SKM-1 (cell line): ENCODE measurements at regions not wholly inside any gene's neighbourhood (a gene's known extent, or its start where the extent isn't known, plus 50 kb on each side); places are given as distances from the start of the nearest gene placed in this dataset.
"Not testable (repeated sequence)": the region's sequence is repeated elsewhere in the genome, so short reads cannot be mapped to it uniquely, and the experiment has no call there.

Experiments used
- DNase-seq: peaks from one replicate; lab custom pipeline; 2025; ENCODE audit not compliant: unreplicated experiment; lab: John Stamatoyannopoulos, UW

GRCh38 chr12:34301251-34302130, 279.2 kb downstream of the ALG10 start:
- DNase-seq, result no peak

DNA sequence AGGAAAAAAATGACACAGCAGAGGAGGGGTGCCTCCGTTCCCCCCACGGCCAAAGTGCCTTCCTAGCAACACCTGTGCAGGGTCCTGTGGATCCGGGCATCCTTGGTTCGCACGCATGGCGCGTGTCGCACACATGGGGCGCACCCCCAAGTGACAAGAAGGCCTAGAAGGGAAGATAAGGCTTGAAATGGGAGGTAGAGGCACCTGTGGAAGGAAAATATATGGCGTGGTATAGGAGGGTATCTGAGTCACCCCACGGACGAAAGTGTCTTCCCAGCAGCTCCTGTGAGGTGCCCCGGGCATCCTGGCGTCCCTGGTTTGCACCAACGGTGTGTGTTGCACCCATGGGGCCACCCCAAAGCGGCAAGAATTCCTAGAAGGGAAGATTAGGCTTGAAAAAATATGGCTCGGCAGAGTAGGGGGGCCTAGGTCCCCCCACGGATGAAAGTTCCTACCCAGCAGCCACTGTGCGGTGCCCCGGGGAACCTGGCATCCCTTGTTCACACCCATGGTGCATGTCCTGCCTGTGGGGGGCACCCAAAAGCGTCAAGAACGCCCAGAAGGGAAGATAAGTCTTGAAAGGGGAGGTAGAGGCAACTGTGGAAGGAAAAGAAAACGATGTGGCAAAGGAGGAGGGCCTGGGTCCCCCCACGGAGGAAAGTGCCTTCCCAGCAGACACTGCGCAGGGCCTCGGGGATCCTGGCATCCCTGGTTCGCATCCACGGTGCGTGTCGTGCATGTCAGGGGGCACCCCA, 280.0 kb downstream of the ALG10 start:
- no peak for DNase-seq

DNA sequence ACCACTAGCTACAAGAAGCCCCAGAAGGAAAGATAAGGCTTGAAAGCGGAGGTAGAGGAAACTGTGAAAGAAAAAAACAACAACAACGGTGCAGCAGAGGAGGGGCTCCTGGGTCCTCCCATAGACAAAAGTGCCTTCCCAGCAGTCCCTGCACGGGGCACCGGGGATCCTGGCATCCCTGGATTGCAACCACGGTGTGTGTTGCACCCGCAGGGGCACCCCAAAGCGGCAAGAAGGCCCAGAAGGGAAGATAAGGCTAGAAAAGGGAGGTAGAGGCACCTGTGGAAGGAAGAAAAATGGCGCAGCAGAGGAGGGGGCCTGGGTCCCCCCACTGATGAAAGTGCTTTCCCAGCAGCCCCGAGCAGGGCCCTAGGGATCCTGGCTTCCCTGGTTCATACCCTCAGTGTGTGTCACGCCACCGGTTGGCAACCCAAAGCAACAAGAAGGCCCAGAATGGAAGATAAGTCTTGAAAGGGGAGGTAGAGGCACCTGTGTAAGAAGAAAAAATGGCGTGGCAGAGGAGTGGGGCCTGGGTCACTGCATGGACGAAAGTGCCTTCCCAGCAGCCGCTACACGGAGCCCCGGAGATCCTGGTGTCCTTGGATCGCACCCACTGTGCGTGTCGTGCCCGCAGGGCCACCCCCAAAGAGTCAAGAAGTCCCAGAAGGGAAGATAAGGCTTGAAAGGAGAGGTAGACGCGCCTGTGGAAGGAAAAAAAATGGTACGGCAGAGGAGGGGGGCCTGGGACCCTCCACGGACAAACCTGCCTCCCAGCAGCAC, 281.0 kb downstream of the ALG10 start:
- no peak for DNase-seq

DNA sequence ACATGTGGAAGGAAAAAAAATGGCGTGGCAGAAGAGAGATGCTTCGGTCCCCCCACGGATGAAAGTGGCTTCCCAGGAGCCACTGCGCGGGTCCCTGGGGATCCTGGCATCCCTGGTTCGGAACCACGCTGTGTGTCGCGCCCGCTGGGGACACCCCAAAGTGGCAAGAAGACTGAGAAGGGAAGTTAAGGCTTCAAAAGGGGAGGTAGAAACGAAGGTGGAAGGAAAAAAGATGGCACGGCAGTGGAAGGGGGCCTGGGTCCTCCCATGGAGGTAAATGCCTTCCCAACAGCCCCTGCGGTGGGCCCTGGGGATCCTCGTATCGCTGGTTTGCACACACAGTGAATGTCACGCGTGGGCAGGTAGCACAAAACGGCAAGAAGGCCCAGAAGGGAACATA, 281.7 kb downstream of the ALG10 start:
- DNase-seq, result no peak

GRCh38 chr12:34304546-34304945, 282.2 kb downstream of the ALG10 start:
- DNase-seq, result no peak

DNA sequence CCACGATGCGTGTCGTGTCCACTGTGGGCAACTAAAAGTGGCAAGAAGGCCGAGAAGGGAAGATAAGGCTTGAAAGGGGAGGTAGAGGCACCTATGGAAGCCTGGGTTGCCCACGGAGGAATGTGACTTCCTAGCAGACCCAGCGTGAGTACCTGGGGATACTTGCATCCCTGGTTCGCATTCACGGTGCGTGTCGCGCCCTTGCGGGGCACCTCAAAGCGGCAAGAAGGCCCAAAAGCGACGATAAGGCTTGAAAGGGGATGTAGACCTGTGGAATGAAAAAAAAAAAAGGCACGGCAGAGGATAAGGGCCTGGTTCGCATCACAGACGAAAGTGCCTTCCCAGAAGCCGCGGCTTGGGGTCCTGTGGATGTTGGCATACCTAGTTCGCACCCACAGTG, 282.9 kb downstream of the ALG10 start:
- DNase-seq, result no peak

GRCh38 chr12:34306133-34306830, 284.0 kb downstream of the ALG10 start:
- DNase-seq, result no peak

GRCh38 chr12:34309806-34310804, 287.8 kb downstream of the ALG10 start:
- not testable (repeated sequence) for DNase-seq

DNA sequence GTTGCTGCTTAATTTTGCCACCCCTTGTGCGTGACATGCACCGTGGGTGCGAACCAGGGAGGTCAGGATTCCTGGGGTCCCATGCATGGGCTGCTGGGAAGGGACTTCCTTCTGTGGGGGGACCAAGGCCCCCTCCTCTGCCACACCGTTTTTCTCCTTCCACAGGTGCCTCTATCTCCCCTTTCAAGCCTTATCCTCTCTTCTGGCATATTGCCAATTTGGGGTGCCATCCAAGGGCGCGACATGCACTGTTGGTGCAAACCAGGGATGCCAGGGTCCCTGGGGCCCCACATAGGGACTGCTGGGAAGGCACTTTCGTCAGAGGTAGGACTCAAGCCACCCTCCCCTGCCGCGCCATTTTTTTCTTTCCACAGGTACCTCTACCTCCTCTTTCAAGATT, 289.0 kb downstream of the ALG10 start:
- no peak for DNase-seq

DNA sequence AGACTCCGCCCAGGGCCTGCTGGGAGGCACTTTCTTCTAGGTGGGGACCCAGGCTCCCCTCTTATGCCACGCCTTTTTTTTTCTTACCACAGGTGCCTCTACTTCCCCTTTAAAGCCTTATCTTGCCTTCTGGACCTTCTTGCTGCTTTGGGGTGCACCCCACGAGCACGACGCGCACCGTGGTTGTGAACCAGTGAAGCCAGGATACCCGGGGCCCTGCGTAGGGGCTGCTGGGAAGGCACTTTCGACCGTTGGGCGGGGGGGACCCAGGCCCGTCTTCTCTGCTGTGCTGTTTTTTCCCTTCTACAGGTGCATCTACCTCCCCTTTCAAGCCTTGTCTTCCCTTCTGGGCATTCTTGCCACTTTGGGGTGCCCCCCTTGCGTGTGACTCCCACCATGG, 305.4 kb downstream of the ALG10 start:
- DNase-seq, result no peak

DNA sequence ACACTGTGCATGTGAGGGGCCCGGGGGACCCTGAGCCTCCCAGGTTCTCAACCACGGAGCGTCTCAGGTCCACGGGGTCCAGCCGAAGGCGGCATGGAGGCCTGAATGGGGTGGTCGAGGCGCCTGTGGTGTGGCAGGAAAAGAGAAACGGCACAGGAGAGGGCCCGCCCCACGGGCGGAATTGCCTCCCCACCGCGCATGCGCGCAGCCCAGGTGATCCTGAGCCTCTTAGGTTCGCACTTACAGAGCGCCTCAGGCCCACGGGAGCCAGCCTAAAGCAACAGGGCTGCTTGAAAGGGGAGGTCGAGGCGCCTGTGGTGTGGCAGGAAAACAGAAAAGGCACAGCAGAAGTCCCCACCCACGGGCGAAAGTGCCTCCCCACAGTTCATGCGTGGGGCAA, 311.0 kb downstream of the ALG10 start:
- DNase-seq, result no peak

DNA sequence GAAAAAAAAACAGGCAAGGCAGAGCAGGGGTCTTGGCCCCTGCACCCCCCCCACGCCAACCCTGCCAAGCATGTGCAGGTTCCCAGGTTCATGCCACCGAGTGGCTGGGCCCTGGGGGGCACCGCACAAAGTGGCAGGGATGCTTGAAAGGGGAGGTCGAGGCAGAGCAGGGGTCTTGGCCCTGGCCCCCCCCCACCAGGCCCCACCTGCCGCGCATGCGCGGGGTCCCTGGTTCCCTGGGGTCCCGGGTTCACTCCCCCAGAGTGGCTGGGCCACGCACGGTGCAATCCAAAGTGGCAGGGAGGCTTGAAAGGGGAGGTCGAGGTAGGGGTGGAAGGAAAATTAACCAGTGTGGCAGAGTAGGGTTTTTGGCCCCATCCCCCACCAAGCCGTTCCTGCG, 312.2 kb downstream of the ALG10 start:
- no peak for DNase-seq

DNA sequence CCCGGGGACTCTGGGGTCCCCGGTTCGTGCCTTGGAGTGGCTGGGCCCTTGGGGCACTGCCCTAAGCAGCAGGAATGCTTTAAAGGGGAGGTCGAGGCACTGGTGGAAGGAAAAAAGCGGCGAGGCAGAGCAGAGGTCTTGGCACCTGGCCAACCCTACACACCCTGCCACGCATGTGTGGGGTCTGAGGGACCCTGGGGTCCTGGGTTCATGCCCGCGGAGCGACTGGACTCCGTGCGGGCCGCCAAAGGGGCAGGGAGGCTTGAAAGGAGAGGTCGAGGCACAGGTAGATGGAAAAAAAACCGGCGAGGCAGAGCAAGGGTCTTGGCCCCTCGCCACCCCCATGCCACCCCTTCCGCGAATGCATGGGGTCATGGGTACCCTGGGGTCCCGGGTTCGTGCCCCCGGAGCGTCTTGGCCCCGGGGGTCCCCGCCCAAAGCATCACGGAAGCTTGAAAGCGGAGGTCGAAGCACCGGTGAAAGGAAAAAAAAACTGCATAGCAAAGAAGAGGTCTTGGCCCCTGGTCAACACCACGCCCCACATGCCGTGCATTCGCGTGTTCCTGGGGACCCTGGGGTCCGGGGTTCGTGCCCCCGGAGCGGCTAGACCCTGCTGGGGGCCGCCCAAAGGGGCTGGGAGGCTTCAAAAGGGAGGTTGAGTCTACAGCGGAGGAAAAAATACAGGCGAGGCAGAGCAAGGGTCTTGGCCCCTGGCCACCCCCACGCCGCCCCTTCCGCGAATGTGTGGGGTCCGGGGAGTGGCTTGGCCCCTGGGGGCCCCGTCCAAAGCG, 312.9 kb downstream of the ALG10 start:
- no peak for DNase-seq

DNA sequence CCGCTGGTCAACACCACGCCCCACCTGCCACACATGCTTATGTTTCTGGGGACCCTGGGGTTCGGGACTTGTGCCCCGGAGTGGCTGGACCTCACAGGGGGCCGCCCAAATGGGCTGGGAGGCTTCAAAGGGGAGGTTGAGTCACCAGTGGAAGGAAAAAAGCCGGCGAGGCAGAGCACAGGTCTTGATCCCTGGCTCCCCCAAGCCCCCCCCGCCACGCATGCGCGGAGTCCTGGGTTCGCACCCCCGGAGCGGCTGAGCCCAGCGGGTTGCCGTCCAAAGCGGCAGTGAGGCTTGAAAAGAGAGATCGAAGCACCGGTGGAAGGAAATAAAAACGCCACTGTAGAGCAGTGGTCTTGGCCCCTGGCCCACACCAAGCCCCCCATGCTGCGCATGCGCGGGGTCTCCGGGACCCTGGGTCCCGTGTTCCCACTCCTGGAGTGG, 313.5 kb downstream of the ALG10 start:
- no peak for DNase-seq

GRCh38 chr12:34336619-34337465, 314.5 kb downstream of the ALG10 start:
- no peak for DNase-seq

- no peak for DNase-seq
Measured at GRCh38 chr12:34338751-34339150, 316.5 kb downstream of the ALG10 start.

GRCh38 chr12:34339922-34340321, 317.6 kb downstream of the ALG10 start:
- no peak for DNase-seq
